ENCODE measurements at regions not wholly inside any gene's neighbourhood (a gene's known extent, or its start where the extent isn't known, plus 50 kb on each side); places are given as distances from the start of the nearest gene placed in this dataset.

DNA sequence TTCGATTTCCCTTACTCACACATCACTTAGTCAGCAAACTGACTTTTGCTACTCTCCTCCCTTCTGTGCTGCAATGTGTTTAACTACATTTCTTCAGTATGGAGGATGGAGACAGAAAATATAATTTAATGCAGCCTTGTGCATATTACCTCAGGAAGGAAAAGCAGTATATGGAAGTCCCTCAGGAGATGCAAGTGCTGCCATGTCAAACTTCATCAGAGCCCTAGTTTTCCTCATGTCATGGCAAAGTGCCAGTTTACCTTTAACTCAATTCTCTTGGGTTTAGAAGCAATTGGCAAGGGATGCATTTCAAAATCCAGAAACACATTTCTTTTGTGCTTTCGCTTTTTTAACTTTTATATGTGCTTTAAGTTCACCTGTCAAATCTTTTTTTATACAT is 365.4 kb downstream of the ISL1 start:
- WGBS, 10 experiments = 0 to 96% (median 79%) methylated on average over 2 of the region's 2 CpGs; no CpG with 5 or more reads in 1 of the 10 experiments
- in situ Hi-C loops (cut with MboI; ENCODE audit: low pct_unique_long_range_greater_than_20kb in 2 of 9, low sequenced_read_pairs in 9 of 9, unreplicated experiment in 9 of 9) = no loop called here
- no peak overlapping the region for H3K27ac ChIP-seq
- H3K4me3 ChIP-seq = no peak overlapping the region
- no peaks in the 10 kb centered on the region for H3K4me1 ChIP-seq (replicated peaks in 1 of 2)
- no peak for ATAC-seq (replicated peaks in 6 of 8)
